Neural cell (in vitro differentiated cells): ENCODE measurements at regions not wholly inside any gene's neighbourhood (a gene's known extent, or its start where the extent isn't known, plus 50 kb on each side); places are given as distances from the start of the nearest gene placed in this dataset.

Experiments used
- H2AFZ ChIP-seq: fragments of 200-600, 300-800 bp; sonication (generic), shearing (Covaris generic); 2 replicates; pipeline ENCODE4 v1.6.0; 2014; ENCODE audit warnings: low read depth, mild to moderate bottlenecking, antibody characterized with exemption, low read length, moderate library complexity
- H3F3A ChIP-seq: fragments of 200-600 bp; shearing (Covaris generic); 2 replicates; pipeline ENCODE4 v1.6.1; 2016; ENCODE audit warnings: mild to moderate bottlenecking, moderate library complexity, mixed read lengths, antibody characterized with exemption, low read length; ENCODE audit not compliant: insufficient read depth, poor library complexity, severe bottlenecking
- H3K27ac ChIP-seq: fragments of 200-600, 300-800 bp; sonication (generic), shearing (Covaris generic); 2 replicates; pipeline ENCODE4 v1.5.1; 2014; ENCODE audit warnings: mild to moderate bottlenecking, low read length, moderate library complexity
- H3K27me3 ChIP-seq: fragments of 300-800, 200-600 bp; sonication (generic), shearing (Covaris generic); 2 replicates; pipeline ENCODE4 v1.6.0; 2014; ENCODE audit warnings: mild to moderate bottlenecking, low read depth, low read length, moderate library complexity; ENCODE audit not compliant: insufficient read depth
- H3K36me3 ChIP-seq: fragments of 300-800, 200-600 bp; sonication (generic), shearing (Covaris generic); 2 replicates; pipeline ENCODE4 v1.5.1; 2014; ENCODE audit warnings: mild to moderate bottlenecking, antibody characterized with exemption, low read length, moderate library complexity; ENCODE audit not compliant: insufficient read depth
- H3K4me2 ChIP-seq: fragments of 300-800, 200-600 bp; sonication (generic), shearing (Covaris generic); 2 replicates; pipeline ENCODE4 v1.6.0; 2014; ENCODE audit warnings: mild to moderate bottlenecking, low read length
- H3K4me3 ChIP-seq: fragments of 300-800, 200-600 bp; sonication (generic), shearing (Covaris generic); 2 replicates; pipeline ENCODE4 v1.5.1; 2014; ENCODE audit warnings: mild to moderate bottlenecking, low read length, moderate library complexity
- H3K79me2 ChIP-seq: fragments of 200-600 bp; shearing (Covaris generic); replicated peaks from 2 replicates; pipeline ENCODE4 v1.6.0; 2014; ENCODE audit warnings: mild to moderate bottlenecking, low read length, moderate library complexity; ENCODE audit not compliant: insufficient read depth
- H3K9ac ChIP-seq: fragments of 300-800, 200-600 bp; sonication (generic), shearing (Covaris generic); 2 replicates; pipeline ENCODE4 v1.6.1; 2016; ENCODE audit warnings: mild to moderate bottlenecking, low read length, mixed read lengths
- H3K9me2 ChIP-seq: fragments of 200-600 bp; shearing (Covaris generic); 2 replicates; pipeline ENCODE4 v1.6.1; 2016; ENCODE audit warnings: mild to moderate bottlenecking, low read length, mixed read lengths; ENCODE audit not compliant: insufficient read depth
- H3K9me3 ChIP-seq: fragments of 200-600, 300-800 bp; sonication (generic), shearing (Covaris generic); 2 replicates; pipeline ENCODE4 v1.6.1; 2016; ENCODE audit warnings: mild to moderate bottlenecking, mixed run types, low read length, moderate library complexity, mixed read lengths
- H4K20me1 ChIP-seq: fragments of 200-600 bp; shearing (Covaris generic); 2 replicates; pipeline ENCODE4 v1.6.1; 2016; ENCODE audit warnings: mild to moderate bottlenecking, mixed run types; ENCODE audit not compliant: insufficient read depth
- CTCF ChIP-seq: fragments of 450-650 bp; IDR thresholded peaks from 2 replicates; pipeline ENCODE4 v1.5.1; 2014; ENCODE audit warnings: antibody characterized with exemption, mild to moderate bottlenecking, moderate library complexity; ENCODE audit not compliant: poor library complexity, severe bottlenecking
- EP300 ChIP-seq: fragments of 450-650 bp; conservative IDR thresholded peaks from 2 replicates; pipeline ENCODE4 v1.6.1; 2014; ENCODE audit warnings: antibody characterized with exemption, mild to moderate bottlenecking, moderate library complexity; ENCODE audit not compliant: poor library complexity, severe bottlenecking
- EZH2 ChIP-seq: fragments of 200-600, 300-800 bp; shearing (Covaris generic), sonication (generic); IDR thresholded peaks from 2 replicates; pipeline ENCODE4 v1.6.1; 2014; ENCODE audit warnings: antibody characterized with exemption, low read length, borderline replicate concordance, mild to moderate bottlenecking; ENCODE audit not compliant: insufficient read depth, poor library complexity, severe bottlenecking
- MXI1 ChIP-seq: fragments of 450-650 bp; conservative IDR thresholded peaks from 2 replicates; pipeline ENCODE4 v1.6.1; 2014; ENCODE audit warnings: antibody characterized with exemption, mild to moderate bottlenecking; ENCODE audit not compliant: poor library complexity, severe bottlenecking
- POLR2AphosphoS5 ChIP-seq: IDR thresholded peaks from 2 replicates; pipeline ENCODE4 v1.6.1; 2012
- RAD21 ChIP-seq: fragments of 450-650 bp; conservative IDR thresholded peaks from 2 replicates; pipeline ENCODE4 v1.6.1; 2014; ENCODE audit warnings: antibody characterized with exemption, mild to moderate bottlenecking, moderate library complexity
- SMC3 ChIP-seq: fragments of 450-650 bp; conservative IDR thresholded peaks from 2 replicates; pipeline ENCODE4 v1.6.1; 2014; ENCODE audit warnings: antibody characterized with exemption, mild to moderate bottlenecking, moderate library complexity; ENCODE audit not compliant: poor library complexity
- TAF1 ChIP-seq: IDR thresholded peaks from 2 replicates; pipeline ENCODE4 v1.6.1; 2012; ENCODE audit warnings: low read depth
- TF ChIP-seq, protein P1 (sequence below): IDR thresholded peaks from 2 replicates; pipeline ENCODE4 v1.6.1; 2012; ENCODE audit warnings: borderline replicate concordance

- no peak overlapping the region for H3K4me2 ChIP-seq
- H2AFZ ChIP-seq: no peak overlapping the region
- H3K27ac ChIP-seq: no peak overlapping the region
- H3K79me2 ChIP-seq: no peaks in the 10 kb centered on the region
- no peaks in the 10 kb centered on the region for H3F3A ChIP-seq
- H3K36me3 ChIP-seq: no peaks in the 10 kb centered on the region
- no peak overlapping the region for H3K4me3 ChIP-seq
- no peaks in the 10 kb centered on the region for H3K9me2 ChIP-seq
- no peaks in the 10 kb centered on the region for H3K27me3 ChIP-seq
- TF ChIP-seq CTCF (no peak), EP300 (no peak), MXI1 (no peak), TAF1 (no peak), EZH2 (no peak), POLR2AphosphoS5 (no peak), SMC3 (no peak), RAD21 (no peak)
- TF ChIP-seq, protein P1, sequence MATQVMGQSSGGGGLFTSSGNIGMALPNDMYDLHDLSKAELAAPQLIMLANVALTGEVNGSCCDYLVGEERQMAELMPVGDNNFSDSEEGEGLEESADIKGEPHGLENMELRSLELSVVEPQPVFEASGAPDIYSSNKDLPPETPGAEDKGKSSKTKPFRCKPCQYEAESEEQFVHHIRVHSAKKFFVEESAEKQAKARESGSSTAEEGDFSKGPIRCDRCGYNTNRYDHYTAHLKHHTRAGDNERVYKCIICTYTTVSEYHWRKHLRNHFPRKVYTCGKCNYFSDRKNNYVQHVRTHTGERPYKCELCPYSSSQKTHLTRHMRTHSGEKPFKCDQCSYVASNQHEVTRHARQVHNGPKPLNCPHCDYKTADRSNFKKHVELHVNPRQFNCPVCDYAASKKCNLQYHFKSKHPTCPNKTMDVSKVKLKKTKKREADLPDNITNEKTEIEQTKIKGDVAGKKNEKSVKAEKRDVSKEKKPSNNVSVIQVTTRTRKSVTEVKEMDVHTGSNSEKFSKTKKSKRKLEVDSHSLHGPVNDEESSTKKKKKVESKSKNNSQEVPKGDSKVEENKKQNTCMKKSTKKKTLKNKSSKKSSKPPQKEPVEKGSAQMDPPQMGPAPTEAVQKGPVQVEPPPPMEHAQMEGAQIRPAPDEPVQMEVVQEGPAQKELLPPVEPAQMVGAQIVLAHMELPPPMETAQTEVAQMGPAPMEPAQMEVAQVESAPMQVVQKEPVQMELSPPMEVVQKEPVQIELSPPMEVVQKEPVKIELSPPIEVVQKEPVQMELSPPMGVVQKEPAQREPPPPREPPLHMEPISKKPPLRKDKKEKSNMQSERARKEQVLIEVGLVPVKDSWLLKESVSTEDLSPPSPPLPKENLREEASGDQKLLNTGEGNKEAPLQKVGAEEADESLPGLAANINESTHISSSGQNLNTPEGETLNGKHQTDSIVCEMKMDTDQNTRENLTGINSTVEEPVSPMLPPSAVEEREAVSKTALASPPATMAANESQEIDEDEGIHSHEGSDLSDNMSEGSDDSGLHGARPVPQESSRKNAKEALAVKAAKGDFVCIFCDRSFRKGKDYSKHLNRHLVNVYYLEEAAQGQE: no peak
- H3K9ac ChIP-seq: no peak overlapping the region
- no peaks in the 10 kb centered on the region for H4K20me1 ChIP-seq
- H3K9me3 ChIP-seq: no peaks in the 10 kb centered on the region
Measured at GRCh38 chr5:99022250-99022649, 93.4 kb upstream of the CHD1 start.

GRCh38 chr5:99020698-99021048 lies 91.9 kb upstream of the CHD1 start:
- no peak overlapping the region for H3K4me2 ChIP-seq
- TF ChIP-seq TAF1 (no peak), RAD21 (no peak), POLR2AphosphoS5 (no peak), MXI1 (no peak), EP300 (no peak), EZH2 (no peak), SMC3 (no peak), CTCF (no peak)
- TF ChIP-seq, protein P1: no peak
- no peaks in the 10 kb centered on the region for H3K27me3 ChIP-seq

More at GRCh38 chr5:99020698-99021048, 91.9 kb upstream of the CHD1 start:
- Histone ChIP-seq H3K79me2 (no peaks in the 10 kb centered on the region), H3F3A (no peaks in the 10 kb centered on the region), H4K20me1 (no peaks in the 10 kb centered on the region), H3K4me3 (no peak overlapping the region), H3K27ac (no peak overlapping the region), H3K9me3 (no peaks in the 10 kb centered on the region), H3K9ac (no peak overlapping the region), H3K9me2 (no peaks in the 10 kb centered on the region), H2AFZ (no peak overlapping the region), H3K36me3 (no peaks in the 10 kb centered on the region)
